ENCODE measurements at regions not wholly inside any gene's neighbourhood (a gene's known extent, or its start where the extent isn't known, plus 50 kb on each side); places are given as distances from the start of the nearest gene placed in this dataset.

GRCh38 chr5:82952326-82952725 lies 124.9 kb downstream of the TMEM167A start:
- TF ChIP-seq CTCF (IDR thresholded peaks at IDR 0.05) (no peak), POLR2A (IDR thresholded peaks at IDR 0.05) (no peak)

Data from body of pancreas (tissue), 4 donors.